GM19240 (cell line): ENCODE measurements at regions not wholly inside any gene's neighbourhood (a gene's known extent, or its start where the extent isn't known, plus 50 kb on each side); places are given as distances from the start of the nearest gene placed in this dataset.
"Not testable (repeated sequence)": the region's sequence is repeated elsewhere in the genome, so short reads cannot be mapped to it uniquely, and the experiment has no call there.

Source experiments
- DNase-seq: peaks from one replicate; pipeline ENCODE4 v3.0.0; 2011; ENCODE audit warnings: low spot score; ENCODE audit not compliant: insufficient read length

DNA sequence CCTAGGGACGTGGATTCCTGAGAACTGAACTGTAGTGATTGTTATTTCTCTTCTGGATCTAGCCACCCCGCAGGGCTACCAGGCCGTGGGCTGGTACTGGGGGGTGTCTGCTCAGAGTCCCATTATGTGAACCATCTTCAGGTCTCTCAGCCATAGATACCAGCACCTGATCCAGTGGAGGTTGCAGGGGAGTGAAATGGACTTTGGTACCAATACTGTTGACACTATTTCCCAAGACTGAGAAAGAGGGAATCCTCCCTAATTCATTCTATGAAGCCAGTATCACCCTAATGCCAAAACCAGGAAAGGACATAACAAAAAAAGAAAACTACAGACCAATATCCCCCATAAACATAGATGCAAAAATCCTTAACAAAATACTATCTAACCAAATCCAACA is 237.0 kb upstream of the AGTR1 start:
- no peak for DNase-seq

- DNase-seq = no peak
Observed at GRCh38 chr3:148464246-148464645, 233.5 kb upstream of the AGTR1 start.

DNA sequence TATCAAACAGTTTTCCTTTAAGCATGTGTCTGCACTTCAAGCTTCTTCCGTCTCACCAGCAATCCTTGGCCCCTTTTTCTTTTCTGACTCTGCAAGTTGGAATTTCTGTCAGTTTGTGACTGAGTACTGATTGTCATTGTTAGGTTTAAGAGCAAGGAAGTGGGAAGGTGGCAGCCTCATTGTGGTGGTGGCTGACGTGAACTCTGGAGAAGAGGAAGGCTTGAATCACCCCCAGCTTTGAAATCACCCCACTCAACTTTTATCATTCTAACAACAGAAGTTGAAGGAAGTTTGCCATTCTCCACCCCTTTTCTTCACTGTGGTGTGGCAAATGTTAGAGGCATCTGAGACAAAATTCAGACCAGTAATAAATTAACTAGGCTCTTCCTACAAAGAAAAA is 231.6 kb upstream of the AGTR1 start:
- no peak for DNase-seq

- no peak for DNase-seq
Observed at GRCh38 chr3:148466980-148467740, 230.5 kb upstream of the AGTR1 start.

DNA sequence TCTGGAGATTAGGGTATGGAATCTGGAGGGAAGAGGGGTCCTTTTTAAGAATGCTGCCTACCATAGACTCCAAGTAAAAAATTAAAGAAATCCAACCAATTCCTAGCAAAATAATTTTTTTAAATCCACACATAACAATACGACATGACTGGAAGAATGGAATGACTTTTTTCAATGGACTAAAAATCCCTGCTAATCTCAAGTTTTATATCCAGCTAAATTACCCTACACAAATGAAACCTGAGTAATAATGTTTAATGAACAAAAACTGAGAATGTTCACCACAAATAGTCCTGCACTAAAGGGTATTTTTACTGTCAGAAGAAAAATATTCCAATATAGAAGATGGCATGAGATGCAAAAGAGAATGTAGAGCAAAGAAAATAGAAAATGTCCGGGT is 220.3 kb upstream of the AGTR1 start:
- no peak for DNase-seq

- DNase-seq = no peak
Observed at GRCh38 chr3:148493631-148494030, 204.1 kb upstream of the AGTR1 start.

- DNase-seq = no peak
Observed at GRCh38 chr3:148494451-148494850, 203.3 kb upstream of the AGTR1 start.

DNA sequence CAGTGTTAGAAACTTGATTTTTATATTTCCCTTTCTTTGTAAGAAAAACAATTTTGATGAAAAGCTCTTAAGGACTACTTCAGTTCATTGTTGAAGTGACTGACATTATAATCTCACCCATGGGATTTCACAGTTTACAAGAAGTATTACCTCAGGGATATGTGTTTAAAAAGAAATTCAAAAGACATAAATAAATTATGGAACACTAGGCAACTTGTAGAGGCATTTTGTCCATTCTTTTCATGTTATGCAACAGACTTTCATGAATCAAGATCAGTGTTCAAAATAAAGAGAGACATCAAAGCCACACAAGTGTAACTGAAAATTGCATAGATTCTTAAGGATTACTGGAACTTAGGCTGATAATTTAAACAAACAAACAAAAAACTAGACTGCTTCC is 196.8 kb upstream of the AGTR1 start:
- no peak for DNase-seq

DNA sequence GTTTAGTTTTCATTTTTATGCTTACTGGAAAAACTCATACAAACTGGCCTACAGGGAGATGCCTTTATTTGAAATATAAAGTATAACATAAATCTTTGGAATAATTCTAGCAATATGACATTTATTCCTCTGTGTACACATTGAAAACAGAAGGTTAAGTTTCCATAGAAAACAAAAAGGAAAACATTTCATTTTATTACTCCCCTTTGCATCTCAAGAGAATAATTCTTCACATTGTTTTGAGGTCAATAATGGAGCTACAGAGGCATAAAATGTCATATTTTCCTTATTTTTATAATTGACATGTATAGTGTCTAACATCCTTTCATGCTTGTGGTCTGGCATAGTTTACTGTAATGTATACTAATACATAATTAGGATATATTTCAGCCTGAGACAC is 187.6 kb upstream of the AGTR1 start:
- no peak for DNase-seq

DNA sequence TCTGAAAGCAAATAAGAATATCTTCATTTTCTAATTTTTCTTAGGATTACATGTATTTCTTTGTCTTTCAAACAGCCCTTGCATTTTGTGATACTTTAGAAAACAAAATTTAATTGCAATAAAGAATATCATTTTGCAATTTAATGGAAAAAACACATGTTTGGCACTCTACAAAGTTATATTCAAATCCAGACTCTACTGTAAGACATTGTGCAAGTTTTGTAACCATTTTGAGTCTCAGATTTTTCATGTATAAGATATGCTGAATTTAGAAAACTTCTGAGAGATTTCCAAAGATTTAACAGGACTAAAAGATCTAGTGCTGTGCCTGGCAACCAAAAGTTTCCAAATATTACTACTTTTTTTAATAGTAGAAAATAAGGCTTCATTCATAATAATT is 187.1 kb upstream of the AGTR1 start:
- DNase-seq = no peak

GRCh38 chr3:148512648-148513047 is 185.1 kb upstream of the AGTR1 start:
- no peak for DNase-seq

DNA sequence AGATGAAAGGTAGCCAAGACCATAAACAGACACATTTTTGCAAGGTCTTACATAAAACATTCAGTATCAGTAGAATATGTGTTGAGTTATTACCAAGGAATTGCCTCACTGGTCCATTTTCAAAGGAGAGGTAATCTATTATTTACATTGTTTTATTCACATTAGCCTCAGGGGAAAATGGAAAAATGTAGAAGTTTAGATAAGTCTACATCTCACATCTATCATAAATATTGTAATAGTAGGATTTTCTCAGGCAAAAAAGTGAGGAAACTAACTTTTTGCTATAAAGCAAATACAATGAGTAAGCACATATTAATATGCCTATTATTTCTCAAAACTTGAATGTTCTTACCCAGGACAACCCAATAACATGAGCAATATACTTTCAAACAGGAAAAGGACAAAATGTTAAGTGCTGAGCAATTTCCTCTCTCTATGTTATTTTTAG is 184.6 kb upstream of the AGTR1 start:
- no peak for DNase-seq

DNA sequence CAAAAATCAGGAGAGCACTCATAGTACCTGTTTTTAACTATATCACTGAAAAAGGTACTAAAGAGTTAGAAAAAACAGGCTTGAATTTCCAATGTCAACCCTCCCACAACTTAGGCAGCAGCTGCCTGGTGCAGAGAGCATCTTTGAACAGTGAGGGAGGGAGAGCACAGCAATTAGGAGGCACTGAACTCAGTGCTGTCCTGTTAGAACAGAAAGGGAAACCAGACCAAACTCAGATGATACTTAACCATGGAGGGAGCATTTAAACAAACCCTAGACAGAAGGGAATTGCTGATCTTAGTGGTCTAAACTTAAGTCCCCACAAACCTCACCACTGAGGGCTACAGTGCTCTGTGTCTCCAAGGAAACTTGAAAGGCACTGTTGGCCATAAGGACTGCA is 179.2 kb upstream of the AGTR1 start:
- DNase-seq = no peak

- DNase-seq = not testable (repeated sequence)
Observed at GRCh38 chr3:148525621-148526020, 172.1 kb upstream of the AGTR1 start.

- DNase-seq = no peak
Observed at GRCh38 chr3:148528024-148528423, 169.7 kb upstream of the AGTR1 start.

- no peak for DNase-seq
Observed at GRCh38 chr3:148531836-148532235, 165.9 kb upstream of the AGTR1 start.

GRCh38 chr3:148532326-148532725 is 165.4 kb upstream of the AGTR1 start:
- no peak for DNase-seq

DNA sequence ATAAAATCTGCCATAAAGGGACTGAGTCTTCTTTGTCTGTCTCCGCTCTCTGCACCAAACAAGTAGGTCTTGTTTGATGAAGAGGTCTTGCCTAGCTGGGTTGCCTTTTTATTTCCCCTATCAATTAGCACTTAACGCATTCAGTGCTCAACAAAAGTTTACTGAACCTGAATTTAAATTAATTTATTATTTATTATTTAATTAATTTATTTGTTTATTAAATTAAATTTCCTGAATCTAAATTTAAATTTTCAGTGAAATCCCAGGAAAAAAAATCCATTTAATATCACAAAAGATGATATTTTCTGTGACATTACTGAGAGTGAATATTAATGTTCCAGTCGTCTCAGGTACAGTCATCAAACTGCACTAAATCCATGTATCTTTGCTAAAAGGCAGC is 164.9 kb upstream of the AGTR1 start:
- no peak for DNase-seq

- DNase-seq = no peak
Observed at GRCh38 chr3:148534089-148534988, 163.4 kb upstream of the AGTR1 start.

- no peak for DNase-seq
Observed at GRCh38 chr3:148535001-148535400, 162.7 kb upstream of the AGTR1 start.

- no peak for DNase-seq
Observed at GRCh38 chr3:148540266-148540665, 157.4 kb upstream of the AGTR1 start.

DNA sequence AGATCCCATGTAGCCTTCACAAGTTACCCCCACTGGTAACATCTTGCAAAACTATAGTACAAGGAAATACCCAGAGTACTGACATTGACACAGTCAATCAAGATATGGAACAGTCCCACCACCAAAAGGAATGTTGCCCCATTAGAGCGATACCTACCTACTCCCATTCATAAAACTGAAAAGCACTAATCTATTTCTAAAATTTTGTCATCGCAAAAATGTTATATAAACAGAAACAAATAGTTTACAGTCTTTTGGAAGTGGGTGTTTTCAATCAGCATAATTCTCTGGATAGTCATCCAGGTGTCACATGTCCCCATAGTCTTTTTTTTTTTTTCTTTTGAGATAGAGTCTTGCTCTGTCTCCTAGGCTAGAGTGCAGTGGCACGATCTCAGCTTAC is 156.9 kb upstream of the AGTR1 start:
- DNase-seq = no peak

- DNase-seq = no peak
Observed at GRCh38 chr3:148546959-148547358, 150.7 kb upstream of the AGTR1 start.
